ENCODE measurements at regions not wholly inside any gene's neighbourhood (a gene's known extent, or its start where the extent isn't known, plus 50 kb on each side); places are given as distances from the start of the nearest gene placed in this dataset.
A peak's percentile ranks its signal among the peaks of the same experiment; 100 is the strongest.

DNA sequence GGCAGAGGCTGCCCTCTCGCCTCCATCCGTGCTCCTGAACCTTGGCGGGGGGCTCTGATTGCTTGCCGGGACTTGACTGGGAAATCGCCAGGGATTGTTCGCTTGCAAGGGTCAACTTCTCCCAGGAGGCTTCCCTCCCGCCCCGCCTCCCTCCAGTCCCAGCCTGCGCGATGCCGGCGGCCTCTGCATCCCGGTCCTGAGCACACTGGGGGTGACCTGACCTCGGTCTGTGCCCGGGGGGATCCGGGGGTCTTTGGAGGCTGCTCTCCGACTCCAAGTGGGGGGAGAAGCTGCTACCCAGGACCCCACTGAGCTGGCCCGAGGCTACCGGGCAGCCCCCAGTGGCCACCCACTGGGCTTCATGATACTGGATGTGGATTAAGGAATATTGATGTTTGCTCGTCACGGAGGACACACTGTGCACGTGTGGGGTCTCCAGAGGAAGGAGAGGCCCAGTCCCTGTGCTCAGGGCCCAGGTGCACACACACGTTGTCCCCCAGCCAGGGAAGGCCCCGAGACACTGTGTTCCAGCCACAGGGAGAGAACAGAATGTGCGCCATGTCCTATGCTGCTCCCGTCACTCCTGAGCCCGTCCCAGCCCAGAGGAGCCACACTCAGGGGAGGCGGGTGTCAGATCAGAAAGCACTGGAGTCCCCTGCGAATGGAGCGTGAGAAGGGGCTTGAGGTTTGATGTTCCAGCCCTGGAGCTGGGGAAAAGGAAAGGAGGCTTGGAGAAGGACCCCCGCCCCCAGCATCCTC lies 55.9 kb upstream of the NKX1-1 start:
- no peak overlapping the region for H2AFZ ChIP-seq (replicated peaks)
- H3K9me3 ChIP-seq (ENCODE audit: low read depth): no peaks in the 10 kb centered on the region
- H3K4me2 ChIP-seq: no peak overlapping the region
- TF ChIP-seq EZH2phosphoT487 (IDR thresholded peaks at IDR 0.05) (no peak), EZH2 (IDR thresholded peaks at IDR 0.05) (no peak)
- TF ChIP-seq, protein P1, sequence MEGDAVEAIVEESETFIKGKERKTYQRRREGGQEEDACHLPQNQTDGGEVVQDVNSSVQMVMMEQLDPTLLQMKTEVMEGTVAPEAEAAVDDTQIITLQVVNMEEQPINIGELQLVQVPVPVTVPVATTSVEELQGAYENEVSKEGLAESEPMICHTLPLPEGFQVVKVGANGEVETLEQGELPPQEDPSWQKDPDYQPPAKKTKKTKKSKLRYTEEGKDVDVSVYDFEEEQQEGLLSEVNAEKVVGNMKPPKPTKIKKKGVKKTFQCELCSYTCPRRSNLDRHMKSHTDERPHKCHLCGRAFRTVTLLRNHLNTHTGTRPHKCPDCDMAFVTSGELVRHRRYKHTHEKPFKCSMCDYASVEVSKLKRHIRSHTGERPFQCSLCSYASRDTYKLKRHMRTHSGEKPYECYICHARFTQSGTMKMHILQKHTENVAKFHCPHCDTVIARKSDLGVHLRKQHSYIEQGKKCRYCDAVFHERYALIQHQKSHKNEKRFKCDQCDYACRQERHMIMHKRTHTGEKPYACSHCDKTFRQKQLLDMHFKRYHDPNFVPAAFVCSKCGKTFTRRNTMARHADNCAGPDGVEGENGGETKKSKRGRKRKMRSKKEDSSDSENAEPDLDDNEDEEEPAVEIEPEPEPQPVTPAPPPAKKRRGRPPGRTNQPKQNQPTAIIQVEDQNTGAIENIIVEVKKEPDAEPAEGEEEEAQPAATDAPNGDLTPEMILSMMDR (IDR thresholded peaks at IDR 0.05): no peak
- no peaks in the 10 kb centered on the region for H3K79me2 ChIP-seq (ENCODE audit: low read depth)
- peaks cover 12% of the 10 kb centered on the region for H3K4me1 ChIP-seq
- no peak for DNase-seq (ENCODE audit: low spot score)
- H3K27me3 ChIP-seq: peaks cover 14% of the 10 kb centered on the region
- no peak overlapping the region for H3K4me3 Mint-ChIP-seq
- no peaks in the 10 kb centered on the region for H3F3A ChIP-seq (ENCODE audit: low read depth)
- no peaks in the 10 kb centered on the region for H3K36me3 Mint-ChIP-seq
- H3K9ac ChIP-seq: no peak overlapping the region
- no peaks in the 10 kb centered on the region for H3K36me3 ChIP-seq
- peak overlapping the region; percentile 81 for H3K27ac Mint-ChIP-seq
- H3K4me1 Mint-ChIP-seq: peaks cover 17% of the 10 kb centered on the region
- H3K9me3 Mint-ChIP-seq: no peaks in the 10 kb centered on the region
- no peaks in the 10 kb centered on the region for H4K20me1 ChIP-seq (ENCODE audit: low read depth)
- no peak overlapping the region for H3K27ac ChIP-seq
- H3K27me3 Mint-ChIP-seq (ENCODE audit: insufficient read depth, low read depth): peaks cover 9% of the 10 kb centered on the region
- no peak overlapping the region for H3K4me3 ChIP-seq

DNA sequence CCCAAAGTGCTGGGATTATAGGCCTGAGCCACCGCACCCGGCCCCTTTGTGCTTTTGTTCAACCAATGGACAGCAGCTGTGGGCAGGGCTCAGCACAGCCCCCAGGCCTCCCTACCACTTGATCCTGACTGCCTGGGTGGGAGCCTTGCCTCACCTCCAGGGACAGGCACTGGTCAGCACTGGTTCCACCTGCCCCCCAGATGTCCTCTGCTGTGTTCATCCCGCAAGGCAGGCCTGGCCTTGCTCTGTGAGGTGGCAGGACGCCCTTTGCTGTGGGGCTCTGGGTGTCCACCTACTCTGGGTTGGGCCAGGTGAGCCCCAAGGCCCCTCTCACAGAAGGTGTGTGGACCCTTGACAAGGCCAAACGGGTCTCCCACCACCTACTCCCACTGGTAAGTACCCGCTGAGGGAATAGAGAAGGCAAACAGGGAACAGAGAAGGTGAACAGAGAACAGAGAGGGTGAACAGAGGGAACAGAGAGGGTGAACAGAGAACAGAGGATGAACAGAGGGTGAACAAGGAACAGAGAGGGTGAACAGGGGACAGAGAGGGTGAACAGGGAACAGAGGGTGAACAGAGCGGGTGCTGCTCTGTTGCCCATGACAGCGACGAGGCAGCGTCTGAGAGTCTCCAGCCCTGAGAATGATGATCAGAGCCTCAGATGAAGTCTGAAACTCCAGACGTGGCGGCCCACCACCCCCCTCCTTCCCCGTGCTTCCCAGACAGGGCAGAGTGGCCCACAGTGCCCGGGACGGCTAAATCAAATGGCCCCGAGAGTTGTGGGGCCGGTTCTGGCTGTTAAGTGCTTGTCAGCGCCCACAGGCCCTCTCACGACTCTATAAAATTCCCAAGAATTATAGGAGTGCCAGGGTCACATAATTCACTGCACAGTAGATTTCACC lies 55.0 kb upstream of the NKX1-1 start:
- no peak overlapping the region for H3K4me3 Mint-ChIP-seq
- peaks cover 9% of the 10 kb centered on the region for H3K27me3 Mint-ChIP-seq (ENCODE audit: insufficient read depth, low read depth)
- no peak overlapping the region for H3K4me2 ChIP-seq
- H3K4me1 Mint-ChIP-seq: peaks cover 17% of the 10 kb centered on the region
- H3K4me3 ChIP-seq: no peak overlapping the region
- peaks cover 12% of the 10 kb centered on the region for H3K4me1 ChIP-seq
- no peak overlapping the region for H2AFZ ChIP-seq (replicated peaks)
- no peak overlapping the region for H3K9ac ChIP-seq
- H3K9me3 Mint-ChIP-seq: peaks cover 4% of the 10 kb centered on the region
- no peaks in the 10 kb centered on the region for H3F3A ChIP-seq (ENCODE audit: low read depth)
- H4K20me1 ChIP-seq (ENCODE audit: low read depth): no peaks in the 10 kb centered on the region
- TF ChIP-seq, protein P1 (IDR thresholded peaks at IDR 0.05): no peak
- no peak for TF ChIP-seq EZH2 (IDR thresholded peaks at IDR 0.05)
- no peak overlapping the region for H3K27ac ChIP-seq
- H3K36me3 Mint-ChIP-seq: no peaks in the 10 kb centered on the region
- no peaks in the 10 kb centered on the region for H3K9me3 ChIP-seq (ENCODE audit: low read depth)
- peaks cover 14% of the 10 kb centered on the region for H3K27me3 ChIP-seq
- no peaks in the 10 kb centered on the region for H3K79me2 ChIP-seq (ENCODE audit: low read depth)
- H3K27ac Mint-ChIP-seq: no peak overlapping the region
- DNase-seq (ENCODE audit: low spot score): no peak
- no peaks in the 10 kb centered on the region for H3K36me3 ChIP-seq

DNA sequence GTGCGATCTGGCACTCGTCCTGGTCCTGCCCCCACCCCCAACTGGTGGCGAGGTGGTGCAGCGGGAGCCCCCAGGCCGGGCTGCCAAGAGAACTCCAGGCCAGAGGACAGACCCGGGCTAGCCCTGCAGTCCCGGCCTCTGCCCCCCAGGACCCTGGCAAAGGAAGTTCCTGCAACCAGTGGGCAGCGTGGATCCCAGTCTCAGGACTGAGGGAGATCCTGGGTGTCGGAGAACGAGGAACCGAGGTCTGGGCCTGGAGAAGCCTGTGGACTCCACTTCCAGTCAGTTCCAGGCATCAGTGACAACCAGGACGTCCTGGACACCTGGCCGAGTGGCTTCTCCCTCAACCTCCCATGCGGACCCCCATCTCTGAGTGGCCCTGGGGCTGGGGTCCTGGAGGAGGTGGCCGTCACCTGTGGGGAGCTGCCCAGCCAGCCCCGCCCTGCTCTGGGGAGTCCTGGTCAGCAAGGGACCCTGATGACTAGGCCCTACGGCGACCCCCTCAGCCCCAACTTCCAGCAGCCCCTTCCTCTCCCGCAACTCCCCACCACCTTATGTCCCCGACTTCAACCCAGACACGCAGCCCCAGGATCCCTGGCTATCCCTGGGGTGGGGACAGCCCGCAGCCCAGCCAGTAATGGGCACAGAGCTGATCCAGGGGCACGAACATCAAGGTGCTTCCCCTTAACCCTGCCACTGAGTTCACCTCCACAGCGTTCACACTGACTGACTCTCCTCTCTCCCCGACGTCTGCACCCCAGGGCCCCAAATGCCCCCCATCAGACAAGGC lies 53.7 kb upstream of the NKX1-1 start:
- Mint-ChIP-seq H3K4me3 (no peak overlapping the region), H3K27ac (no peak overlapping the region)
- no peak for DNase-seq (ENCODE audit: low spot score)

More for the DNA sequence above, 53.7 kb upstream of the NKX1-1 start:
- Mint-ChIP-seq H3K36me3 (no peaks in the 10 kb centered on the region), H3K27me3 (ENCODE audit: insufficient read depth, low read depth) (peaks cover 11% of the 10 kb centered on the region), H3K4me1 (peaks cover 17% of the 10 kb centered on the region), H3K9me3 (peaks cover 4% of the 10 kb centered on the region)
- TF ChIP-seq, protein P1 (IDR thresholded peaks at IDR 0.05): no peak
- TF ChIP-seq EZH2 (IDR thresholded peaks at IDR 0.05) (no peak), EZH2phosphoT487 (IDR thresholded peaks at IDR 0.05) (no peak)
- no peaks in the 10 kb centered on the region for H3K9me3 ChIP-seq (ENCODE audit: low read depth)
- H3F3A ChIP-seq (ENCODE audit: low read depth): no peaks in the 10 kb centered on the region
- no peak overlapping the region for H3K9ac ChIP-seq
- H3K4me3 ChIP-seq: no peak overlapping the region
- H4K20me1 ChIP-seq (ENCODE audit: low read depth): no peaks in the 10 kb centered on the region
- no peak overlapping the region for H3K27ac ChIP-seq
- H3K4me2 ChIP-seq: peak overlapping the region; percentile 42
- H3K79me2 ChIP-seq (ENCODE audit: low read depth): no peaks in the 10 kb centered on the region
- H3K4me1 ChIP-seq: peaks cover 12% of the 10 kb centered on the region
- H3K27me3 ChIP-seq: peaks cover 14% of the 10 kb centered on the region
- H2AFZ ChIP-seq (replicated peaks): no peak overlapping the region
- no peaks in the 10 kb centered on the region for H3K36me3 ChIP-seq

Data from neural progenitor cell (in vitro differentiated cells).